Neutrophil (primary cell): ENCODE measurements at regions not wholly inside any gene's neighbourhood (a gene's known extent, or its start where the extent isn't known, plus 50 kb on each side); places are given as distances from the start of the nearest gene placed in this dataset.

ENCODE experiments used
- H3K27ac ChIP-seq: fragments of 200-600 bp; sonication (generic); 2 replicates; pipeline ENCODE4 v1.5.1; 2016; ENCODE audit warnings: mild to moderate bottlenecking, moderate library complexity
- H3K27me3 ChIP-seq: fragments of 200-600 bp; sonication (generic); 2 replicates; pipeline ENCODE4 v1.6.0; 2016; ENCODE audit warnings: mild to moderate bottlenecking
- H3K36me3 ChIP-seq: fragments of 200-600 bp; sonication (generic); 2 replicates; pipeline ENCODE4 v1.5.1; 2017
- H3K4me1 ChIP-seq, 2 experiments: fragments of 200-600 bp in 1 of 2; sonication (generic) in 1 of 2; 1 replicate in 1 of 2; 2 replicates in 1 of 2; pipeline versions ENCODE4 v1.5.1 to v1.6.1; 2013 to 2016; ENCODE audit warnings: low read depth in 1 of 2, low read length in 1 of 2, mild to moderate bottlenecking in 1 of 2, moderate library complexity in 1 of 2; ENCODE audit not compliant: control insufficient read depth in 1 of 2, insufficient read depth in 1 of 2
- H3K4me3 ChIP-seq, 2 experiments: fragments of 200-600 bp in 1 of 2; sonication (generic) in 1 of 2; 1 replicate in 1 of 2; 2 replicates in 1 of 2; pipeline ENCODE4 v1.5.1; 2013 to 2016; ENCODE audit warnings: low read depth in 1 of 2, low read length in 1 of 2, mild to moderate bottlenecking in 1 of 2, moderate library complexity in 1 of 2
- H3K9me3 ChIP-seq: fragments of 200-600 bp; sonication (generic); 2 replicates; pipeline ENCODE4 v1.5.1; 2016
- CTCF ChIP-seq: fragments of 200-600 bp; sonication (generic); IDR thresholded peaks from 2 replicates; pipeline ENCODE4 v1.5.1; 2016; ENCODE audit warnings: antibody characterized with exemption

GRCh38 chr20:12913781-12914443 lies 94.9 kb upstream of the SPTLC3 start:
- no peaks in the 10 kb centered on the region for H3K4me1 ChIP-seq
- no peaks in the 10 kb centered on the region for H3K9me3 ChIP-seq
- no peak overlapping the region for H3K27ac ChIP-seq
- H3K27me3 ChIP-seq, result no peaks in the 10 kb centered on the region
- H3K36me3 ChIP-seq, result no peaks in the 10 kb centered on the region
- no peak for TF ChIP-seq CTCF
- H3K4me3 ChIP-seq, result no peak overlapping the region

- Histone ChIP-seq H3K27ac (no peak overlapping the region), H3K27me3 (no peaks in the 10 kb centered on the region), H3K4me1 (no peaks in the 10 kb centered on the region), H3K9me3 (no peaks in the 10 kb centered on the region), H3K36me3 (no peaks in the 10 kb centered on the region), H3K4me3 (no peak overlapping the region)
- no peak for TF ChIP-seq CTCF
These were observed 94.0 kb upstream of the SPTLC3 start for GRCh38 chr20:12914804-12915203.

- no peaks in the 10 kb centered on the region for H3K9me3 ChIP-seq
- H3K27ac ChIP-seq, result no peak overlapping the region
- H3K4me1 ChIP-seq, result no peaks in the 10 kb centered on the region
- no peak for TF ChIP-seq CTCF
- H3K4me3 ChIP-seq, result no peak overlapping the region
- no peaks in the 10 kb centered on the region for H3K27me3 ChIP-seq
- H3K36me3 ChIP-seq, result no peaks in the 10 kb centered on the region
These were observed 92.1 kb upstream of the SPTLC3 start for GRCh38 chr20:12916699-12917098.

GRCh38 chr20:12924126-12924525 lies 84.6 kb upstream of the SPTLC3 start:
- Histone ChIP-seq H3K4me3 (no peak overlapping the region), H3K27me3 (no peaks in the 10 kb centered on the region), H3K27ac (no peak overlapping the region), H3K4me1 (no peaks in the 10 kb centered on the region), H3K9me3 (no peaks in the 10 kb centered on the region), H3K36me3 (no peaks in the 10 kb centered on the region)
- TF ChIP-seq CTCF, result no peak

GRCh38 chr20:12925210-12925755 lies 83.5 kb upstream of the SPTLC3 start:
- no peaks in the 10 kb centered on the region for H3K27me3 ChIP-seq
- H3K4me3 ChIP-seq, result no peak overlapping the region
- no peaks in the 10 kb centered on the region for H3K4me1 ChIP-seq
- H3K27ac ChIP-seq, result no peak overlapping the region
- TF ChIP-seq CTCF, result no peak
- H3K36me3 ChIP-seq, result no peaks in the 10 kb centered on the region
- H3K9me3 ChIP-seq, result no peaks in the 10 kb centered on the region
